ENCODE measurements at regions not wholly inside any gene's neighbourhood (a gene's known extent, or its start where the extent isn't known, plus 50 kb on each side); places are given as distances from the start of the nearest gene placed in this dataset.

- CTCF ChIA-PET, result no interaction called here
- no peak for DNase-seq (ENCODE audit: low spot score)
- POLR2A ChIA-PET (ENCODE audit: low non-redundant PET), result no interaction called here
- no peak overlapping the region for H3K27ac ChIP-seq
- TF ChIP-seq CTCF (conservative IDR thresholded peaks at IDR 0.05; ENCODE audit: low read depth), result no peak
These were observed 2409.2 kb downstream of the TP53TG3F start for GRCh38 chr16:35868630-35869029.

GRCh38 chr16:35873472-35873871 is 2414.1 kb downstream of the TP53TG3F start:
- TF ChIP-seq CTCF (conservative IDR thresholded peaks at IDR 0.05; ENCODE audit: low read depth), result no peak
- CTCF ChIA-PET, result no interaction called here

GRCh38 chr16:35881654-35882053 is 2422.2 kb downstream of the TP53TG3F start:
- no peak for TF ChIP-seq CTCF (conservative IDR thresholded peaks at IDR 0.05; ENCODE audit: low read depth)
- no peak overlapping the region for H3K27ac ChIP-seq
- ChIA-PET CTCF (no interaction called here), POLR2A (ENCODE audit: low non-redundant PET) (no interaction called here)
- DNase-seq (ENCODE audit: low spot score), result no peak

More at GRCh38 chr16:35873472-35873871, 2414.1 kb downstream of the TP53TG3F start:
- no peak overlapping the region for H3K27ac ChIP-seq
- no peak for DNase-seq (ENCODE audit: low spot score)
- POLR2A ChIA-PET (ENCODE audit: low non-redundant PET), result no interaction called here

- no peak overlapping the region for H3K27ac ChIP-seq
- no peak for DNase-seq (ENCODE audit: low spot score)
- POLR2A ChIA-PET (ENCODE audit: low non-redundant PET), result no interaction called here
- CTCF ChIA-PET, result no interaction called here
- no peak for TF ChIP-seq CTCF (conservative IDR thresholded peaks at IDR 0.05; ENCODE audit: low read depth)
These were observed 2447.0 kb downstream of the TP53TG3F start for GRCh38 chr16:35906440-35906839.

- H3K27ac ChIP-seq, result no peak overlapping the region
- no peak for TF ChIP-seq CTCF (conservative IDR thresholded peaks at IDR 0.05; ENCODE audit: low read depth)
- ChIA-PET CTCF (no interaction called here), POLR2A (ENCODE audit: low non-redundant PET) (no interaction called here)
- DNase-seq (ENCODE audit: low spot score), result no peak
These were observed 2448.7 kb downstream of the TP53TG3F start for GRCh38 chr16:35908152-35908551.

GRCh38 chr16:35908942-35909341 is 2449.5 kb downstream of the TP53TG3F start:
- TF ChIP-seq CTCF (conservative IDR thresholded peaks at IDR 0.05; ENCODE audit: low read depth), result no peak
- DNase-seq (ENCODE audit: low spot score), result no peak
- POLR2A ChIA-PET (ENCODE audit: low non-redundant PET), result no interaction called here
- CTCF ChIA-PET, result no interaction called here
- H3K27ac ChIP-seq, result no peak overlapping the region

- DNase-seq (ENCODE audit: low spot score), result no peak
- POLR2A ChIA-PET (ENCODE audit: low non-redundant PET), result no interaction called here
- CTCF ChIA-PET, result no interaction called here
- TF ChIP-seq CTCF (conservative IDR thresholded peaks at IDR 0.05; ENCODE audit: low read depth), result no peak
- H3K27ac ChIP-seq, result no peak overlapping the region
These were observed 2450.0 kb downstream of the TP53TG3F start for GRCh38 chr16:35909351-35909954.

Measured in RWPE1 (cell line).